HG02623 (cell line): ENCODE measurements at regions not wholly inside any gene's neighbourhood (a gene's known extent, or its start where the extent isn't known, plus 50 kb on each side); places are given as distances from the start of the nearest gene placed in this dataset.

ENCODE experiments used
- ATAC-seq: cut with Tn5 transposase; IDR thresholded peaks from one replicate; pipeline ENCODE4 v1.9.1; 2021; ENCODE audit warnings: moderate library complexity; ENCODE audit not compliant: unreplicated experiment

GRCh38 chr6:133630651-133631050 lies 258.3 kb upstream of the TCF21 start:
- ATAC-seq: no peak

- ATAC-seq: no peak
These were observed 257.5 kb upstream of the TCF21 start for GRCh38 chr6:133631421-133631820.

GRCh38 chr6:133632206-133632605 lies 256.7 kb upstream of the TCF21 start:
- no peak for ATAC-seq

GRCh38 chr6:133632906-133633305 lies 256.0 kb upstream of the TCF21 start:
- no peak for ATAC-seq

GRCh38 chr6:133634474-133634873 lies 254.4 kb upstream of the TCF21 start:
- ATAC-seq: no peak

GRCh38 chr6:133635447-133635846 lies 253.5 kb upstream of the TCF21 start:
- ATAC-seq: no peak

- no peak for ATAC-seq
These were observed 251.5 kb upstream of the TCF21 start for GRCh38 chr6:133637436-133637835.

- no peak for ATAC-seq
These were observed 251.0 kb upstream of the TCF21 start for GRCh38 chr6:133637874-133638273.

GRCh38 chr6:133641104-133641503 lies 247.8 kb upstream of the TCF21 start:
- ATAC-seq: no peak

GRCh38 chr6:133644548-133644891 lies 244.4 kb upstream of the TCF21 start:
- ATAC-seq: no peak

GRCh38 chr6:133644892-133645619 lies 243.9 kb upstream of the TCF21 start:
- ATAC-seq: no peak

GRCh38 chr6:133645966-133646740 lies 242.8 kb upstream of the TCF21 start:
- no peak for ATAC-seq

GRCh38 chr6:133648581-133648980 lies 240.3 kb upstream of the TCF21 start:
- no peak for ATAC-seq

- ATAC-seq: no peak
These were observed 217.5 kb upstream of the TCF21 start for GRCh38 chr6:133671376-133671775.

- ATAC-seq: no peak
These were observed 215.9 kb upstream of the TCF21 start for GRCh38 chr6:133673056-133673455.

- ATAC-seq: no peak
These were observed 214.3 kb upstream of the TCF21 start for GRCh38 chr6:133674661-133675060.

- ATAC-seq: no peak
These were observed 207.9 kb upstream of the TCF21 start for GRCh38 chr6:133680994-133681393.

GRCh38 chr6:133681891-133682290 lies 207.0 kb upstream of the TCF21 start:
- ATAC-seq: no peak

- no peak for ATAC-seq
These were observed 206.2 kb upstream of the TCF21 start for GRCh38 chr6:133682506-133683307.

GRCh38 chr6:133683308-133683580 lies 205.7 kb upstream of the TCF21 start:
- ATAC-seq: no peak

- no peak for ATAC-seq
These were observed 205.3 kb upstream of the TCF21 start for GRCh38 chr6:133683606-133684005.
